K562 (cell line): ENCODE measurements at regions not wholly inside any gene's neighbourhood (a gene's known extent, or its start where the extent isn't known, plus 50 kb on each side); places are given as distances from the start of the nearest gene placed in this dataset.
A peak's percentile ranks its signal among the peaks of the same experiment; 100 is the strongest.

Experiments used
- CEBPG ChIP-seq, 3 experiments: fragments of 200-800 bp in 1 of 3; sonication (Bioruptor generic) in 1 of 3; sonication (generic) in 1 of 3; formaldehyde crosslinking in 1 of 3; IDR thresholded peaks in 2 of 3; conservative IDR thresholded peaks in 1 of 3; 2 replicates each; pipeline versions ENCODE4 v1.6.1 to v1.8.0; 2016 to 2022; ENCODE audit warnings: missing compliant biosample characterization in 2 of 3, missing genetic modification characterization in 2 of 3, mild to moderate bottlenecking in 1 of 3, missing genetic modification reagents in 1 of 3
- CHD4 ChIP-seq: fragments of 200-600 bp; sonication (generic); IDR thresholded peaks from 3 replicates; pipeline ENCODE4 v1.6.1; 2012; ENCODE audit warnings: low read depth, mild to moderate bottlenecking, mixed read lengths, low read length, inconsistent platforms; ENCODE audit not compliant: insufficient read depth, insufficient replicate concordance, poor library complexity, severe bottlenecking
- FOSL1 ChIP-seq: fragments of 200-800 bp; sonication (Bioruptor generic); conservative IDR thresholded peaks from 2 replicates; pipeline ENCODE4 v1.6.1; 2016; ENCODE audit warnings: missing genetic modification characterization, missing compliant biosample characterization
- GABPB1 ChIP-seq: sonication (generic); formaldehyde crosslinking; IDR thresholded peaks from 2 replicates; pipeline ENCODE4 v1.8.0; 2022; ENCODE audit warnings: mild to moderate bottlenecking, missing genetic modification reagents
- HDAC1 ChIP-seq, 2 experiments: fragments of 450-650 bp; IDR thresholded peaks; 2 replicates each; pipeline ENCODE4 v1.6.1; 2016 to 2017; ENCODE audit warnings: inconsistent platforms in 1 of 2, mild to moderate bottlenecking in 1 of 2, moderate library complexity in 1 of 2
- HNRNPH1 ChIP-seq: fragments of 200-400 bp; formaldehyde crosslinking; optimal IDR thresholded peaks from 2 replicates; pipeline ENCODE3; 2017; ENCODE audit warnings: low read depth, mild to moderate bottlenecking, low read length, moderate library complexity
- PCBP1 ChIP-seq: fragments of 200-400 bp; formaldehyde crosslinking; IDR thresholded peaks from 2 replicates; pipeline ENCODE4 v1.6.1; 2018; ENCODE audit warnings: mild to moderate bottlenecking, low read depth, low read length; ENCODE audit not compliant: poor library complexity, severe bottlenecking
- PKNOX1 ChIP-seq: fragments of 450-650 bp; IDR thresholded peaks from 2 replicates; pipeline ENCODE4 v1.6.1; 2016
- POLR2AphosphoS2 ChIP-seq: IDR thresholded peaks from 2 replicates; pipeline ENCODE4 v1.6.1; 2012; ENCODE audit warnings: low read length, improper control_type of control experiment
- POLR2H ChIP-seq: IDR thresholded peaks from 2 replicates; pipeline ENCODE4 v1.6.1; 2016; ENCODE audit warnings: missing genetic modification characterization, low read depth, mild to moderate bottlenecking, control low read depth, missing compliant biosample characterization, moderate library complexity
- POU5F1 ChIP-seq: fragments of 150-350 bp; IDR thresholded peaks from 2 replicates; pipeline ENCODE4 v1.6.1; 2014; ENCODE audit warnings: borderline replicate concordance, low read length, low read depth, mild to moderate bottlenecking; ENCODE audit not compliant: partially characterized antibody
- RBM22 ChIP-seq: fragments of 200-400 bp; formaldehyde crosslinking; IDR thresholded peaks from 2 replicates; pipeline ENCODE4 v1.6.1; 2018; ENCODE audit warnings: low read length, low read depth; ENCODE audit not compliant: poor library complexity, severe bottlenecking
- RFX7 ChIP-seq: fragments of 250-450 bp; sonication (Bioruptor Pico); IDR thresholded peaks from 2 replicates; pipeline ENCODE4 v1.5.1; 2021; ENCODE audit warnings: mild to moderate bottlenecking
- TOE1 ChIP-seq, 2 experiments: fragments of 450-650 bp in 1 of 2; sonication (generic) in 1 of 2; formaldehyde crosslinking in 1 of 2; IDR thresholded peaks; 2 replicates each; pipeline versions ENCODE4 v1.7.1 to v1.8.0; 2016 to 2022; ENCODE audit warnings: borderline replicate concordance in 2 of 2, mild to moderate bottlenecking in 2 of 2, antibody characterized with exemption in 1 of 2, inconsistent platforms in 1 of 2, low read depth in 1 of 2, missing genetic modification reagents in 1 of 2, moderate library complexity in 1 of 2
- ZNF584 ChIP-seq: fragments of 200-800 bp; sonication (Bioruptor generic); IDR thresholded peaks from 2 replicates; pipeline ENCODE4 v1.6.1; 2016; ENCODE audit warnings: low read depth, mild to moderate bottlenecking, missing genetic modification characterization, missing compliant biosample characterization
- TF ChIP-seq, protein P1 (sequence below): sonication (generic); formaldehyde crosslinking; IDR thresholded peaks from 2 replicates; pipeline ENCODE4 v1.8.0; 2022; ENCODE audit warnings: mild to moderate bottlenecking, missing genetic modification reagents
- TF ChIP-seq, protein P2 (sequence below): fragments of 450-650 bp; formaldehyde crosslinking; IDR thresholded peaks from 2 replicates; pipeline ENCODE4 v1.4.0; 2020; ENCODE audit warnings: mild to moderate bottlenecking, moderate library complexity
- TF ChIP-seq, protein P3 (sequence below): sonication (generic); formaldehyde crosslinking; IDR thresholded peaks from 2 replicates; pipeline ENCODE4 v1.8.0; 2022; ENCODE audit warnings: mild to moderate bottlenecking, missing genetic modification reagents

- TF ChIP-seq, protein P1, sequence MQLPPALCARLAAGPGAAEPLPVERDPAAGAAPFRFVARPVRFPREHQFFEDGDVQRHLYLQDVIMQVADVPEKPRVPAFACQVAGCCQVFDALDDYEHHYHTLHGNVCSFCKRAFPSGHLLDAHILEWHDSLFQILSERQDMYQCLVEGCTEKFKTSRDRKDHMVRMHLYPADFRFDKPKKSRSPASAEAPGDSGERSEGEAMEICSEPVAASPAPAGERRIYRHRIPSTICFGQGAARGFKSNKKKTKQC (CRISPR knock-in tag), result no peak
- peak; percentile 43; the same call in 1 of the 2 replicates for TF ChIP-seq ZNF584
- no peak for TF ChIP-seq HNRNPH1
- no peak for TF ChIP-seq POLR2H
- TF ChIP-seq RFX7, result no peak
- no peak for TF ChIP-seq HDAC1 (IDR thresholded peaks at IDR 0.05)
- TF ChIP-seq TOE1 (IDR thresholded peaks at IDR 0.05; ENCODE audit: borderline replicate concordance), result no peak
- no peak for TF ChIP-seq TOE1 (CRISPR knock-in tag; IDR thresholded peaks at IDR 0.05; ENCODE audit: borderline replicate concordance, low read depth)
- TF ChIP-seq, protein P2, sequence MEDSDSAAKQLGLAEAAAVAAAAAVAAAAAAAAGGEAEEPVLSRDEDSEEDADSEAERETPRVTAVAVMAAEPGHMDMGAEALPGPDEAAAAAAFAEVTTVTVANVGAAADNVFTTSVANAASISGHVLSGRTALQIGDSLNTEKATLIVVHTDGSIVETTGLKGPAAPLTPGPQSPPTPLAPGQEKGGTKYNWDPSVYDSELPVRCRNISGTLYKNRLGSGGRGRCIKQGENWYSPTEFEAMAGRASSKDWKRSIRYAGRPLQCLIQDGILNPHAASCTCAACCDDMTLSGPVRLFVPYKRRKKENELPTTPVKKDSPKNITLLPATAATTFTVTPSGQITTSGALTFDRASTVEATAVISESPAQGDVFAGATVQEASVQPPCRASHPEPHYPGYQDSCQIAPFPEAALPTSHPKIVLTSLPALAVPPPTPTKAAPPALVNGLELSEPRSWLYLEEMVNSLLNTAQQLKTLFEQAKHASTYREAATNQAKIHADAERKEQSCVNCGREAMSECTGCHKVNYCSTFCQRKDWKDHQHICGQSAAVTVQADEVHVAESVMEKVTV (CRISPR knock-in tag), result no peak
- no peak for TF ChIP-seq CHD4
- TF ChIP-seq POLR2AphosphoS2, result no peak
- TF ChIP-seq CEBPG (CRISPR knock-in tag; IDR thresholded peaks at IDR 0.05), result peak; percentile 83
- peak; percentile 80 to 94 for TF ChIP-seq CEBPG (tag; conservative IDR thresholded peaks at IDR 0.05 in 1 of 2, IDR thresholded peaks at IDR 0.05 in 1 of 2)
- TF ChIP-seq POU5F1, result no peak
- peak; percentile 85 for TF ChIP-seq FOSL1 (tag)
- TF ChIP-seq, protein P3, sequence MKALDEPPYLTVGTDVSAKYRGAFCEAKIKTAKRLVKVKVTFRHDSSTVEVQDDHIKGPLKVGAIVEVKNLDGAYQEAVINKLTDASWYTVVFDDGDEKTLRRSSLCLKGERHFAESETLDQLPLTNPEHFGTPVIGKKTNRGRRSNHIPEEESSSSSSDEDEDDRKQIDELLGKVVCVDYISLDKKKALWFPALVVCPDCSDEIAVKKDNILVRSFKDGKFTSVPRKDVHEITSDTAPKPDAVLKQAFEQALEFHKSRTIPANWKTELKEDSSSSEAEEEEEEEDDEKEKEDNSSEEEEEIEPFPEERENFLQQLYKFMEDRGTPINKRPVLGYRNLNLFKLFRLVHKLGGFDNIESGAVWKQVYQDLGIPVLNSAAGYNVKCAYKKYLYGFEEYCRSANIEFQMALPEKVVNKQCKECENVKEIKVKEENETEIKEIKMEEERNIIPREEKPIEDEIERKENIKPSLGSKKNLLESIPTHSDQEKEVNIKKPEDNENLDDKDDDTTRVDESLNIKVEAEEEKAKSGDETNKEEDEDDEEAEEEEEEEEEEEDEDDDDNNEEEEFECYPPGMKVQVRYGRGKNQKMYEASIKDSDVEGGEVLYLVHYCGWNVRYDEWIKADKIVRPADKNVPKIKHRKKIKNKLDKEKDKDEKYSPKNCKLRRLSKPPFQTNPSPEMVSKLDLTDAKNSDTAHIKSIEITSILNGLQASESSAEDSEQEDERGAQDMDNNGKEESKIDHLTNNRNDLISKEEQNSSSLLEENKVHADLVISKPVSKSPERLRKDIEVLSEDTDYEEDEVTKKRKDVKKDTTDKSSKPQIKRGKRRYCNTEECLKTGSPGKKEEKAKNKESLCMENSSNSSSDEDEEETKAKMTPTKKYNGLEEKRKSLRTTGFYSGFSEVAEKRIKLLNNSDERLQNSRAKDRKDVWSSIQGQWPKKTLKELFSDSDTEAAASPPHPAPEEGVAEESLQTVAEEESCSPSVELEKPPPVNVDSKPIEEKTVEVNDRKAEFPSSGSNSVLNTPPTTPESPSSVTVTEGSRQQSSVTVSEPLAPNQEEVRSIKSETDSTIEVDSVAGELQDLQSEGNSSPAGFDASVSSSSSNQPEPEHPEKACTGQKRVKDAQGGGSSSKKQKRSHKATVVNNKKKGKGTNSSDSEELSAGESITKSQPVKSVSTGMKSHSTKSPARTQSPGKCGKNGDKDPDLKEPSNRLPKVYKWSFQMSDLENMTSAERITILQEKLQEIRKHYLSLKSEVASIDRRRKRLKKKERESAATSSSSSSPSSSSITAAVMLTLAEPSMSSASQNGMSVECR (CRISPR knock-in tag), result no peak
- no peak for TF ChIP-seq RBM22
- no peak for TF ChIP-seq PCBP1
- TF ChIP-seq GABPB1 (CRISPR knock-in tag), result no peak
- TF ChIP-seq PKNOX1, result no peak
Measured at GRCh38 chr14:65211341-65211987, 109.1 kb upstream of the MAX start (continued).
